SU-DHL-6 (cell line): ENCODE measurements at regions not wholly inside any gene's neighbourhood (a gene's known extent, or its start where the extent isn't known, plus 50 kb on each side); places are given as distances from the start of the nearest gene placed in this dataset.

Experiments used
- H2AFZ ChIP-seq: fragments of 200-600 bp; sonication (generic); 2 replicates; pipeline ENCODE4 v1.6.1; 2014; ENCODE audit warnings: low read depth, mild to moderate bottlenecking, moderate library complexity, mixed read lengths, antibody characterized with exemption, low read length; ENCODE audit not compliant: severe bottlenecking
- H3F3A ChIP-seq: fragments of 200-600 bp; shearing (Covaris generic); 2 replicates; pipeline ENCODE4 v1.6.0; 2016; ENCODE audit warnings: antibody characterized with exemption, mild to moderate bottlenecking; ENCODE audit not compliant: insufficient read depth
- H3K27ac ChIP-seq: fragments of 200-600 bp; sonication (generic); 2 replicates; pipeline ENCODE4 v1.5.1; 2016; ENCODE audit warnings: low read depth, mild to moderate bottlenecking, low read length, moderate library complexity, mixed read lengths
- H3K27me3 ChIP-seq: fragments of 200-600 bp; sonication (generic), shearing (Covaris generic); 2 replicates; pipeline ENCODE4 v1.6.0; 2014; ENCODE audit warnings: mild to moderate bottlenecking, low read length
- H3K36me3 ChIP-seq: fragments of 200-600 bp; sonication (generic); 2 replicates; pipeline ENCODE4 v1.6.1; 2014; ENCODE audit warnings: mild to moderate bottlenecking, low read length, mixed read lengths
- H3K4me2 ChIP-seq: fragments of 300-600, 200-600 bp; shearing (Covaris generic), sonication (generic); 2 replicates; pipeline ENCODE4 v1.6.0; 2014; ENCODE audit warnings: low read length, low read depth, mild to moderate bottlenecking; ENCODE audit not compliant: poor library complexity, severe bottlenecking
- H3K4me3 ChIP-seq: fragments of 200-600 bp; sonication (generic); 2 replicates; pipeline ENCODE4 v1.5.1; 2014; ENCODE audit warnings: antibody characterized with exemption, low read length, mild to moderate bottlenecking, mixed read lengths; ENCODE audit not compliant: insufficient read depth, poor library complexity, severe bottlenecking
- H3K79me2 ChIP-seq: fragments of 200-600 bp; sonication (generic); 2 replicates; pipeline ENCODE4 v1.6.1; 2014; ENCODE audit warnings: mild to moderate bottlenecking, low read length, moderate library complexity; ENCODE audit not compliant: insufficient read depth
- H3K9ac ChIP-seq: fragments of 200-600 bp; sonication (generic); 2 replicates; pipeline ENCODE4 v1.7.0; 2014; ENCODE audit warnings: mild to moderate bottlenecking, low read length
- H3K9me2 ChIP-seq: fragments of 200-600 bp; sonication (generic); replicated peaks from 2 replicates; pipeline ENCODE4 v1.6.1; 2014; ENCODE audit warnings: low read length; ENCODE audit not compliant: insufficient read depth
- H3K9me3 ChIP-seq: fragments of 200-600 bp; sonication (generic); 2 replicates; pipeline ENCODE4 v1.6.1; 2014; ENCODE audit warnings: low read length, mixed read lengths; ENCODE audit not compliant: insufficient read depth
- H4K20me1 ChIP-seq: fragments of 200-600 bp; sonication (generic); 2 replicates; pipeline ENCODE4 v1.6.1; 2014; ENCODE audit warnings: low read depth, mild to moderate bottlenecking, antibody characterized with exemption, low read length, moderate library complexity, mixed read lengths
- EZH2phosphoT487 ChIP-seq: fragments of 200-600 bp; sonication (generic), shearing (Covaris generic); conservative IDR thresholded peaks from 2 replicates; pipeline ENCODE4 v1.6.1; 2018; ENCODE audit warnings: mild to moderate bottlenecking, antibody characterized with exemption, low read length, moderate library complexity, mixed read lengths
- TF ChIP-seq, protein P1 (sequence below): fragments of 200-600 bp; sonication (generic); IDR thresholded peaks from one replicate; pipeline ENCODE4 v1.5.1; 2017; ENCODE audit warnings: antibody characterized with exemption, mild to moderate bottlenecking, low read length, moderate library complexity; ENCODE audit not compliant: insufficient read depth, poor library complexity, severe bottlenecking

DNA sequence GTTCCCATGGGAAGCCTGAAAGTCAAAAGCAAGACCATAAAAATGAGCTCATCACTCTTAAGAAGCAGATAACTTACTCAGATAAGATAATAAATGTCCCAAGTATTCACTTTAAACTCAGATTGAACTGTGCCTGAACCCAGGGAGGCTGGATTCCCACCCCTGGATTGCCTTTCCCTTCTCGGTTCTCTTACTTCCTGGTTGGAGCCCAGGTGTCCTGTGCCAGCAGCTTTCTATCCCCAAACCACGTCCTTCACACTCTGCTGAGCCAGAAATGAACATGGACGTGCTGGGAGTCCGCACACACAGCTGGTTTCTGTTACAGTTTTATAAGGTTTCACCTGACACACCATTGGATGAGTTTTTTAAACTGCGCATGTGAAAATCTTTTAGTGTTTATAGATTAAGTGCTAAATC, 636.2 kb upstream of the IGFBP3 start:
- H3K27me3 ChIP-seq = no peaks in the 10 kb centered on the region
- no peak for TF ChIP-seq EZH2phosphoT487
- TF ChIP-seq, protein P1, sequence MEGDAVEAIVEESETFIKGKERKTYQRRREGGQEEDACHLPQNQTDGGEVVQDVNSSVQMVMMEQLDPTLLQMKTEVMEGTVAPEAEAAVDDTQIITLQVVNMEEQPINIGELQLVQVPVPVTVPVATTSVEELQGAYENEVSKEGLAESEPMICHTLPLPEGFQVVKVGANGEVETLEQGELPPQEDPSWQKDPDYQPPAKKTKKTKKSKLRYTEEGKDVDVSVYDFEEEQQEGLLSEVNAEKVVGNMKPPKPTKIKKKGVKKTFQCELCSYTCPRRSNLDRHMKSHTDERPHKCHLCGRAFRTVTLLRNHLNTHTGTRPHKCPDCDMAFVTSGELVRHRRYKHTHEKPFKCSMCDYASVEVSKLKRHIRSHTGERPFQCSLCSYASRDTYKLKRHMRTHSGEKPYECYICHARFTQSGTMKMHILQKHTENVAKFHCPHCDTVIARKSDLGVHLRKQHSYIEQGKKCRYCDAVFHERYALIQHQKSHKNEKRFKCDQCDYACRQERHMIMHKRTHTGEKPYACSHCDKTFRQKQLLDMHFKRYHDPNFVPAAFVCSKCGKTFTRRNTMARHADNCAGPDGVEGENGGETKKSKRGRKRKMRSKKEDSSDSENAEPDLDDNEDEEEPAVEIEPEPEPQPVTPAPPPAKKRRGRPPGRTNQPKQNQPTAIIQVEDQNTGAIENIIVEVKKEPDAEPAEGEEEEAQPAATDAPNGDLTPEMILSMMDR = no peak
- H3K9ac ChIP-seq = no peak overlapping the region
- no peaks in the 10 kb centered on the region for H4K20me1 ChIP-seq
- no peak overlapping the region for H2AFZ ChIP-seq
- H3K27ac ChIP-seq = no peak overlapping the region
- no peaks in the 10 kb centered on the region for H3K79me2 ChIP-seq
- no peaks in the 10 kb centered on the region for H3K36me3 ChIP-seq
- H3K9me3 ChIP-seq = no peaks in the 10 kb centered on the region
- H3K4me2 ChIP-seq = no peak overlapping the region
- H3F3A ChIP-seq = no peaks in the 10 kb centered on the region
- no peak overlapping the region for H3K4me3 ChIP-seq
- no peaks in the 10 kb centered on the region for H3K9me2 ChIP-seq

DNA sequence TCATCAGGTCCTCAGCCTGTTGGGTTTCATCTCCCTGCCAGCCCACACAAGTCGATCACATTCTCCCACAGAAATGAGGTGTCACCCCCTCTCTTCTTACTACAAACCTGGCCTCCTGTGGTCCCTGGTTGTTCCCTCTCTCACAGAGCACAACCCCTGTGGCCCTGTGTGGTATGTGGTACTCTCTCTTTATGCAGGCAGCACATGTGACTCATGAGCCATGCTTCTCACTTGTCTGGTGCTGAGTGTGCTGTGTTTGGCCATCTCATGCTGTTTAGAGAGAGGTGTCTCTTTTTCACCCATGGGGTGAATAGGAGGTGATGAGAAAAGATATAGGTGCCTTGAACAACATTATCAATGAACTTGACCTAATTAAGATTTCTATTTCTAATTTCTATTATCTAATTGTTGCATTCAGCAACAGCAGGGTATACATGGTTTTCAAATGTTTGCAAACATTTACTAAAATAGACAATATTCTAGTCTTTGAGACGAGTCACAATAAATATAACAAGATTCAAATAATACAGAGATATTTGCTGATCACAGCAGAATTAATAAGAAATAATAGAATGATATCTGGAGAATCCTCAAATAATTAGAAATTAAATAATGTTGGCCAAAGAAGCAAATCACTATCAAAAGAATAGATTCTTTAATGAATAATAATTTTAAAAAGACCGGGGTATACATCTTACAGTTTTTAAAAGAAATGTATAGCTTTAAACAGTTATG, 633.8 kb upstream of the IGFBP3 start:
- Histone ChIP-seq H2AFZ (no peak overlapping the region), H3K4me2 (no peak overlapping the region), H3K4me3 (no peak overlapping the region), H3K27me3 (no peaks in the 10 kb centered on the region), H3F3A (no peaks in the 10 kb centered on the region), H3K9ac (no peak overlapping the region), H3K79me2 (no peaks in the 10 kb centered on the region), H3K9me2 (no peaks in the 10 kb centered on the region), H3K36me3 (no peaks in the 10 kb centered on the region), H4K20me1 (no peaks in the 10 kb centered on the region), H3K9me3 (no peaks in the 10 kb centered on the region), H3K27ac (no peak overlapping the region)
- TF ChIP-seq, protein P1 = no peak
- no peak for TF ChIP-seq EZH2phosphoT487

- Histone ChIP-seq H2AFZ (no peak overlapping the region), H3K36me3 (no peaks in the 10 kb centered on the region), H3K9me2 (no peaks in the 10 kb centered on the region), H3K9ac (no peak overlapping the region), H3K9me3 (no peaks in the 10 kb centered on the region), H3K27me3 (no peaks in the 10 kb centered on the region), H4K20me1 (no peaks in the 10 kb centered on the region), H3F3A (no peaks in the 10 kb centered on the region), H3K4me3 (no peak overlapping the region), H3K79me2 (no peaks in the 10 kb centered on the region), H3K27ac (no peak overlapping the region), H3K4me2 (no peak overlapping the region)
- TF ChIP-seq EZH2phosphoT487 = no peak
- TF ChIP-seq, protein P1 = no peak
Measured at GRCh38 chr7:46551603-46552002, 630.5 kb upstream of the IGFBP3 start.
